ENCODE measurements at regions not wholly inside any gene's neighbourhood (a gene's known extent, or its start where the extent isn't known, plus 50 kb on each side); places are given as distances from the start of the nearest gene placed in this dataset.

GRCh38 chr11:71151561-71151960 lies 100.8 kb downstream of the SHANK2 start:
- 95% methylated on average over 13 of the region's 14 CpGs for WGBS (ENCODE audit: missing lambda C conversion rate)
- ATAC-seq = no peak

GRCh38 chr11:71150859-71151258 lies 101.5 kb downstream of the SHANK2 start:
- DNase-seq (ENCODE audit: low read depth in 1 of 2, low spot score in 1 of 2) = no peak
- Histone ChIP-seq H3K4me3 (no peak overlapping the region), H3K9me3 (no peaks in the 10 kb centered on the region), H3K4me1 (peaks cover 17% of the 10 kb centered on the region), H3K4me2 (no peak overlapping the region), H3K27ac (no peak overlapping the region)
- FAIRE-seq = no peak
- 93% methylated on average over 8 of the region's 8 CpGs for WGBS (ENCODE audit: missing lambda C conversion rate)
- POLR2A ChIA-PET = no interaction called here
- CTCF ChIA-PET = no interaction called here
- no peak for ATAC-seq
- TF ChIP-seq ZSCAN20 (CRISPR knock-in tag; IDR thresholded peaks at IDR 0.05) (no peak), CHD4 (IDR thresholded peaks at IDR 0.05; ENCODE audit: borderline replicate concordance) (no peak), RAD21 (conservative IDR thresholded peaks at IDR 0.05 in 1 of 2, IDR thresholded peaks at IDR 0.05 in 1 of 2) (no peak), CEBPB (IDR thresholded peaks at IDR 0.05) (no peak), FOXS1 (CRISPR knock-in tag; IDR thresholded peaks at IDR 0.05) (no peak), FOSL2 (IDR thresholded peaks at IDR 0.05) (no peak), FOSL2 (CRISPR knock-in tag; IDR thresholded peaks at IDR 0.05) (no peak), EHMT2 (IDR thresholded peaks at IDR 0.05; ENCODE audit: low read depth) (no peak), JUN (IDR thresholded peaks at IDR 0.05) (no peak), HEYL (CRISPR knock-in tag; IDR thresholded peaks at IDR 0.05) (no peak), HOXB13 (CRISPR knock-in tag; IDR thresholded peaks at IDR 0.05; ENCODE audit: low read depth) (no peak), ZC3H11A (IDR thresholded peaks at IDR 0.05) (no peak)
- TF ChIP-seq, protein P1, sequence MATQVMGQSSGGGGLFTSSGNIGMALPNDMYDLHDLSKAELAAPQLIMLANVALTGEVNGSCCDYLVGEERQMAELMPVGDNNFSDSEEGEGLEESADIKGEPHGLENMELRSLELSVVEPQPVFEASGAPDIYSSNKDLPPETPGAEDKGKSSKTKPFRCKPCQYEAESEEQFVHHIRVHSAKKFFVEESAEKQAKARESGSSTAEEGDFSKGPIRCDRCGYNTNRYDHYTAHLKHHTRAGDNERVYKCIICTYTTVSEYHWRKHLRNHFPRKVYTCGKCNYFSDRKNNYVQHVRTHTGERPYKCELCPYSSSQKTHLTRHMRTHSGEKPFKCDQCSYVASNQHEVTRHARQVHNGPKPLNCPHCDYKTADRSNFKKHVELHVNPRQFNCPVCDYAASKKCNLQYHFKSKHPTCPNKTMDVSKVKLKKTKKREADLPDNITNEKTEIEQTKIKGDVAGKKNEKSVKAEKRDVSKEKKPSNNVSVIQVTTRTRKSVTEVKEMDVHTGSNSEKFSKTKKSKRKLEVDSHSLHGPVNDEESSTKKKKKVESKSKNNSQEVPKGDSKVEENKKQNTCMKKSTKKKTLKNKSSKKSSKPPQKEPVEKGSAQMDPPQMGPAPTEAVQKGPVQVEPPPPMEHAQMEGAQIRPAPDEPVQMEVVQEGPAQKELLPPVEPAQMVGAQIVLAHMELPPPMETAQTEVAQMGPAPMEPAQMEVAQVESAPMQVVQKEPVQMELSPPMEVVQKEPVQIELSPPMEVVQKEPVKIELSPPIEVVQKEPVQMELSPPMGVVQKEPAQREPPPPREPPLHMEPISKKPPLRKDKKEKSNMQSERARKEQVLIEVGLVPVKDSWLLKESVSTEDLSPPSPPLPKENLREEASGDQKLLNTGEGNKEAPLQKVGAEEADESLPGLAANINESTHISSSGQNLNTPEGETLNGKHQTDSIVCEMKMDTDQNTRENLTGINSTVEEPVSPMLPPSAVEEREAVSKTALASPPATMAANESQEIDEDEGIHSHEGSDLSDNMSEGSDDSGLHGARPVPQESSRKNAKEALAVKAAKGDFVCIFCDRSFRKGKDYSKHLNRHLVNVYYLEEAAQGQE (IDR thresholded peaks at IDR 0.05) = no peak

More at GRCh38 chr11:71151561-71151960, 100.8 kb downstream of the SHANK2 start:
- Histone ChIP-seq H3K4me3 (no peak overlapping the region), H3K4me1 (peaks cover 17% of the 10 kb centered on the region), H3K9me3 (no peaks in the 10 kb centered on the region), H3K27ac (peak overlapping the region in 1 of 2 experiments; percentile 82; a peak in 2 of 6 replicates), H3K4me2 (no peak overlapping the region)
- ChIA-PET CTCF (no interaction called here), POLR2A (no interaction called here)
- no peak for DNase-seq (ENCODE audit: low read depth in 1 of 2, low spot score in 1 of 2)
- no peak for TF ChIP-seq E2F6 (IDR thresholded peaks at IDR 0.05; ENCODE audit: borderline replicate concordance, low read depth)
- TF ChIP-seq RAD21 (conservative IDR thresholded peaks at IDR 0.05 in 1 of 2, IDR thresholded peaks at IDR 0.05 in 1 of 2) = no peak
- no peak for TF ChIP-seq CBX2 (IDR thresholded peaks at IDR 0.05; ENCODE audit: borderline replicate concordance, low read depth)
- TF ChIP-seq, protein P2, sequence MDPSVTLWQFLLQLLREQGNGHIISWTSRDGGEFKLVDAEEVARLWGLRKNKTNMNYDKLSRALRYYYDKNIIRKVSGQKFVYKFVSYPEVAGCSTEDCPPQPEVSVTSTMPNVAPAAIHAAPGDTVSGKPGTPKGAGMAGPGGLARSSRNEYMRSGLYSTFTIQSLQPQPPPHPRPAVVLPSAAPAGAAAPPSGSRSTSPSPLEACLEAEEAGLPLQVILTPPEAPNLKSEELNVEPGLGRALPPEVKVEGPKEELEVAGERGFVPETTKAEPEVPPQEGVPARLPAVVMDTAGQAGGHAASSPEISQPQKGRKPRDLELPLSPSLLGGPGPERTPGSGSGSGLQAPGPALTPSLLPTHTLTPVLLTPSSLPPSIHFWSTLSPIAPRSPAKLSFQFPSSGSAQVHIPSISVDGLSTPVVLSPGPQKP (IDR thresholded peaks at IDR 0.05; ENCODE audit: low read depth, low read length) = no peak
- no peak for TF ChIP-seq JUN (IDR thresholded peaks at IDR 0.05)
- TF ChIP-seq, protein P3, sequence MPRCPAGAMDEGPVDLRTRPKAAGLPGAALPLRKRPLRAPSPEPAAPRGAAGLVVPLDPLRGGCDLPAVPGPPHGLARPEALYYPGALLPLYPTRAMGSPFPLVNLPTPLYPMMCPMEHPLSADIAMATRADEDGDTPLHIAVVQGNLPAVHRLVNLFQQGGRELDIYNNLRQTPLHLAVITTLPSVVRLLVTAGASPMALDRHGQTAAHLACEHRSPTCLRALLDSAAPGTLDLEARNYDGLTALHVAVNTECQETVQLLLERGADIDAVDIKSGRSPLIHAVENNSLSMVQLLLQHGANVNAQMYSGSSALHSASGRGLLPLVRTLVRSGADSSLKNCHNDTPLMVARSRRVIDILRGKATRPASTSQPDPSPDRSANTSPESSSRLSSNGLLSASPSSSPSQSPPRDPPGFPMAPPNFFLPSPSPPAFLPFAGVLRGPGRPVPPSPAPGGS (IDR thresholded peaks at IDR 0.05) = no peak
- TF ChIP-seq ZC3H11A (IDR thresholded peaks at IDR 0.05) = no peak
- TF ChIP-seq MAZ (IDR thresholded peaks at IDR 0.05; ENCODE audit: borderline replicate concordance, low read depth, low read length) = no peak
- TF ChIP-seq EP300 (IDR thresholded peaks at IDR 0.05) = no peak
- TF ChIP-seq TFCP2L1 (CRISPR knock-in tag; IDR thresholded peaks at IDR 0.05) = no peak
- no peak for FAIRE-seq

Data from A549 (cell line).